GM23248 (cell line): ENCODE measurements at regions not wholly inside any gene's neighbourhood (a gene's known extent, or its start where the extent isn't known, plus 50 kb on each side); places are given as distances from the start of the nearest gene placed in this dataset.

ENCODE experiments used
- EZH2 ChIP-seq: fragments of 200-600 bp; sonication (generic); IDR thresholded peaks from 2 replicates; pipeline ENCODE4 v1.6.1; 2018; ENCODE audit warnings: antibody characterized with exemption, mild to moderate bottlenecking; ENCODE audit not compliant: insufficient read depth, poor library complexity, severe bottlenecking
- EZH2phosphoT487 ChIP-seq: fragments of 200-600 bp; sonication (generic); IDR thresholded peaks from 2 replicates; pipeline ENCODE4 v1.6.1; 2018; ENCODE audit warnings: antibody characterized with exemption, moderate library complexity, mild to moderate bottlenecking, low read depth; ENCODE audit not compliant: insufficient read depth

DNA sequence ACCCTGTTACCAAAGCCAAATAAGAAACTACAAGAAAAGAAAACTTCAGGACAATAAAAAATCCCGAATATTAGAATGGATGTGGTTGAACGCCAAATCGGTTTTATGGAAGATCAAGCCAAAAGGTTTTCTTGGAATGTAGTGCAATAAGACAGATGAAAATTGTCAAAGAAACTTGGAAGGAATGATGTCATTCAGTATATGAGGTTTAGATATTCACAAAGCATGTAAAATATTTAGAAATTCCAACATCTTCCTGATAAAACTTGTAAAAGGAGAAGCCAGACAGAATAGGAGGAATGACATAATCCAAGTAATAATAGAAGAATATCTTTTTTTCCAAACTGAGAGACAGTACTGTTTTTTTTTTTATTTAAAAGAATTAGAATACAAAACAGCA lies 130.3 kb upstream of the ZPLD1 start:
- TF ChIP-seq EZH2 (no peak), EZH2phosphoT487 (no peak)
